Left hindlimb (tissue), 1 donor: ENCODE measurements at regions not wholly inside any gene's neighbourhood (a gene's known extent, or its start where the extent isn't known, plus 50 kb on each side); places are given as distances from the start of the nearest gene placed in this dataset.

ENCODE experiments used
- DNase-seq: peaks from one replicate; pipeline ENCODE4 v3.0.0-alpha.2; 2018

DNA sequence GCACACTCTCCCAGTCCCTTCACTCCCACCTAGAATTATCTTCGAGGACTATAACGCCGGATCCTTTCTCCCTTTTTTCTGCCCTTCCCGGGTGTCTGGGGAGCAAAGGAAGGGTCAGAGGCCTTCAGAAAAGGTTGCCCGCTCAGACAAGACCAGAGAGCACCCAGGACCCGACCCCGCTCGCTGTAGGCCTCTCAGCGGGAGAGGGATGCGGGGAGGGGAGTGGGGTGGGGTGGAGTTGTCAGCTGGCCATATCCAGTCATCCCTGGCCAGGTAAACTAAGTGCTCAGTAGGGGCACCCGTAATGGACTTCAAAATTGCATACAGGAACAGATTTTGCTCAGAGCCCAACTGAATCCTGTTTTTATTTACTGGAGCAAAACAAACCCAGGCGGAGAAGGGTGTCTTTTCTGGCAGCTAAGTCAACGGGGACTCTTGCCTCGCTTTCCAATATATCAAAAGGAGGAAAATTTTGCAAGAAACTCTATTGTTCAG is 65.0 kb downstream of the NOL4 start:
- no peak for DNase-seq

DNA sequence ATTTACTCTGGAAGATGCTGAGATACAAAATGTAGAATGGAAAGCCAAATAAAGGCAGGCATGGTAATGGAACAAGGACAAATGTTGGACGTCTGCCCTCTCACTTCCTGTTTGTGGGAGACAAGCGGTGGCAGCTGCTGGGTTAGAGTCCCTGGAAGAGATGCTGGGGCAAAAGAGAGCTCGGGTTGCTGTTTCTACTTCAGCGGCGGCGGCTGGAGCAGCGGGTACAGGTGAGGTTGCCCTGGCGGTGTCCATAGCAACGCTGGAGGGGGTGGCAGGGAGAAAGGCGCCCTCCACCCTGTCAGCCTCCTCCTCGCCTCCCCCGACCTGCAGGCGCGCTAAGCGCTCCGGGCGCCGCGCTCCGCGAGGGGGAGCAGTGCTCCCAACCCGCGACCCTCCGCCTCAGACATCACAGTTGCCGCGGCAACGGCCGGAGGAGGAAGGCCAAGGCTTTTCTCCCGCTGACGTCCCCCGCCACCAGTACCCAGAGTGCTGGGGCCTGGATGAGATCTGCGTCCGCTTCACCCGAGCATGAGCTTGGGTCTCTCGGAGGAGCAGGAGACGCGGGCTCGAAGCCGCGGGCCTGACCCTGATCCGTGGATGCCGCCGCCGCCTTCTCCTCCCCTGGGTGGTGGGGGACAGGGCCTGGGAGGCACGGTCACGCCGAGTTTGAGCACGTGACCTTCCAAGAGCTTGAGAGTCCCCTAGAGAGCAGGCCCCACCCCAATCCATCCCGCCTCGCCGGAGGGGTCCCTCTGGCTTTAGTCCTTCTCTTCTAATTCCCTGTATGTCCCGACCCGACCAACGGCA is 65.6 kb downstream of the NOL4 start:
- DNase-seq = peak; percentile 83

DNA sequence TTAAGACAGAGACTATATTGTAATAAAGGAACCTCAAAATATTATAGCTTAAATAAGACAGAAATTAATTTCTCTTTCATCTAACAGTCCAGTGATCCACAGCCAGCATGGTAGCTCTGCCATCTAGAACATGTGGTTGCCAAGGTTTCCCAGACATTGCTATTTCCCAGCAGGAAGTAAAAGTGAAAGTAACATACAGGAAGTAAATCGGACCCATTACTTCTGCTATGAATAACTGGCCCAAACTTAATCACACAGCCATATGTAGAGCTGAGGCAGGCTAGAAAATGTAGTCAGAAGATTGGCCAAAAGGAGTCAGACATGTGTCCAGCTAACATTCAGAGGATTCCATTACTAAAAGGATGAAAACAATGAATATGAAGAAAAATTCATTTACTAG is 71.0 kb downstream of the NOL4 start:
- DNase-seq = no peak

DNA sequence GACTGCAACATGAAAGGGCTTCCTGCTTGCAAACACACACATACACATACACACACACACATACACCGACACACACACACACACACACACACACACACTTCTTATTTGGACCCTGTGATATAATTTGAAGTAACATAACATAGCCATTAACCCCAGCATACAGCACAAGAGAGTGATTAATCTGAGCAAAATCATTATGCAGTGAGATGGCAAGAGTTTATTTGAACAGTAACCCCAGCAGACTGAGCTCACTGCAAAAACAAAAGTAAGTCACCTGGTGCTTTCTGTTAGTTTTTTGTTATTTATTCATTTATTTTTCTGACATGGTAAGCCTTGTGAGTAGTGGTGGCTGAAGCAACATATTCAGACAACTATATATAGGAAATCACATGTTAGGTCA is 93.7 kb downstream of the NOL4 start:
- DNase-seq = no peak

DNA sequence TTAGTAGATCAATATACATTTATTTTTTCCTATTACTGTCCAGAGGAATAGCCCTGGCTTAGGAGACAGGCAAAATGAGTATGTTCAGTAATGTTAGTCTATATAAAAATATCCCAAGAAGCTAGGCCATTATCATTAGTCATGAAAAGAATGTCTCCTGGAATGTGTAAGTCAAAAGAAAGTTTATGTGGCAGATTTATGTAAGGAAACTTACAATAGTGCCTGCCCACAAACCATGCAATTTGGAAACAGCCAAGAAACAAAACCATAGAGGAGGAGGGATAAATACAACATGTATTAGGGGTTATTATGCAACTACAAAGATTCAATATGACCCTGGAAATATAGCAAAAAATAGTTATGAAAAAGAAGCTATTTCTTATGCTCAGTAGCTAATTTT is 96.3 kb downstream of the NOL4 start:
- no peak for DNase-seq

DNA sequence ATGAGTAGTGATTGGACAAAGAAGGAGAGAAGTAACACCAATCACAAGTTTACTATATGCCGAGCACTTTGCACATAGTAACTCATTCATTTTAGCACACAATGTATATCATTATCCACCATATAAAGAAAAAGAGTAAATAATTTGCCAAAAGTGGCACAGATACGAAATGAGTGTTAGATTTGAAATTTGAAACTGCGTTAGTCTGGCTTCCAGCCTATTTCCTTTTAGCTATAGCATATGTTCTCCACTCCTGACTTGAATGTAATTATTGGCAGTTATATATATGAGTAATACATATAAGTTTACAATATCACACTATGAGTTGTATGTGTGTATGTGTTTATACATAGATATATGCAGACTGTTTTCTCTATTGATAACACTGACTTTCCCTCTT is 98.6 kb downstream of the NOL4 start:
- no peak for DNase-seq

DNA sequence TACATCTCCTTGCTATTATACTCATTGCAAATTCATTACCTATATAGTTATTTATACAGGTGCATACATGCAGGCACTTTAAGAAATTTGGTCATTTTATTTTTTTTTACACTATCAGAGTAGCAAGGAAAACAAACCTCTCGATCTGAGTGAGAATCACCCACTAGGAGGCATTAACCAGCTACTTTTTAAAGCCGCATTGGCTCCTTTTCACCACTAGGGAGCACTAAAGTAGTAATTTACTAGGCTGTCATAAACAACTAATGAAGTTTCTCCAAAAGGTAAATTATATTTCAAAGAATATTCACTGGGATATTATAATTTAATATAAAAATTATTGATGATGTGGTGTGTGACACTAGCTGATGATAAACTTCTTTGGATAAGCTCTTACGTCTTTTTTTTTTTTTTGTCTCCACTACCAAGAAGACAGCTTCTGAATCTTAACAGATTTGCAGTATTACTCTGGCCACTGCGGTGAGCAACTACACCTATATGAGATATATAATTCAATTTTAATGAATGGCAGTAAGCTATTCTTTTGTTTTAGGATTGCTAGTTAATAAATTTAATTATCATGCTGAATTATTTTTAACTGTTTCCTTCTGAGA is 101.9 kb downstream of the NOL4 start:
- DNase-seq = peak; percentile 29

DNA sequence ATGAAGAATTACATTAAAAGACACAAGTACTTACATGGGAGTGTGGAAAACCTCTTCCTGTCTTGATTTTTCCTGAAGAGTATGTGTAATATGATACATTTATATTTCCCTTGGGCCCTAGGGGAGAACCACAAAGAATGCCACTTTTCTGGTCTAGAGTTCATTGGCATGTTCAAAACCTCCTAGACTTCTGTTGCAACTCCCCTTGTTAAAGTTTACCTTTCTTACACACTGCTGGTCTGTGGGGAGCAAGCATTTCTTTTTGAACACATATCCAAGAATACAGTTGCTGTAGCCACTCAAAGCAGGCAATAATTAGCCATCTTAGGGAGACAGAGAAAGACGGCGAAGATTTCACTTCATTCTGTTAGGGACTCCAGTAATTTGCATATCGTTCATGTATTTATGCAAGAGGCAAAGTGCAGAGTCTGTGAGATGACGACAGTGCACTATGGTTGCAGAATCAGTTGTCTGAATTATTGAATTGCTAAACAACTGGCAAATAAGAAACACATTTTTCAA is 103.5 kb downstream of the NOL4 start:
- DNase-seq = no peak

DNA sequence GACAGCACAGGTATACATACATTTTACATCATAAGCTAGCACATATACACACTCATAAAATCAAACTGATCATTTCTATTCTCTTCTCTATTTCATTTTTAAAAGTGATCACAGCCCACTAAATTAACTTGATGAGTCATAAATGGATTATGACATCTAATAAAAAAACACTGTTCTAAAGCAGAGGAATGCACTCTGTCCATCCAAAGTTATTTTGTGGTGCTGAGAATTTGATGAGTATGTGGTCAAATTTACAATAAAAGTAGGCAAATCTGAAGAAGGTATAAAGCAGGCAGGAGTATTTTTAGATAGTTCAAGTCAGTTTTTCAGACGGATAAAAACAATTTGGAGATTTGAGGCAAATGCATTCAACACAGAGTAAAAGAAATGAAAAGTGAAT is 104.4 kb downstream of the NOL4 start:
- DNase-seq = no peak

DNA sequence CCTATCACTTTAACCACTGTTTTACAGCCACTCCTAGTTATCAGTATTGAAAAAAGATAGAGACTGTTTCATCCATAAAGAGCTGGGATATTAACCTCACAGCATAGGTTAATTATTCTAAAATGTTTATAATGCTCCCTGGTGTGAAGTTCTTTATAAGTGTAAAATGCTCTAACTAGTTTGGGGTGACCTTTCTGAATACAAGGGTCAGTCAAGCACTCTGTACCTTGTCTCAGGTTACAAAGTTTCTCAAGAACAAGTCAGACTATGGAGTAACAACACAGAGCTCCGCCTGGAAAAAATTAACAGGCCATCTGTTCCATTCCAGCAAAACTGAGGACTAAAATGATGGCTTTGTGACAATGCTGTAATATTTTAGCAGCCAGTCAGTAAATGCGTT is 107.4 kb downstream of the NOL4 start:
- DNase-seq = no peak

DNA sequence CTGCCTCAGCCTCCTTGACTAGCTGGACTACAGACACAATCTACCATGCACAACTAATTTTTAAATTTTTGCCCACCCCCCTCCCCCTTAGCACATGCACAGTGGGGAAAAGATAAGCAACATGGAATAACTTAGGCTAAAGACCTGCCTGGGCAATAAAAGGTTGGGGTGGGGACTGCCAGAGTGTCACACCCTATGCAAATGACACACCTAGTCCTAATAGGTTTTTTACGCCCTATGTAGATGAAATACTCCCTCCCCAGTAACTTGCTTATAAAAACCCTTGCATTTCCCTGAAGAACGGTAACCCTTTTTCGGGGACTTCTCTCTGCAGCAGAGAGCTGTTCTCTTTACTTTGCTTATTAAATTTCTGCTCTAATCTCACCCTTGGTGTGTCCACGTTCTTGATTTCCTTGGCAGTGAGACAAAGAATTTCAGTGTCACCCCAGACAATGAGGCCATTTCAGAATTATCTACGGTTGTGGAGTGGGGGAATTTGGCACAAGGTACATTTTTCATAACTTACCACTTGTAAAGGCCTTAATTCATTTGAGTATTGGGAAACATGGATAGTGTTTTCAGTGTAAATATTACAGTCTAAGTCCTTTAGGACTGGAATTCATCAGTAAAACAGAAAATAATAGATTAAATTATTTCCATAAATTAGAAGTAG is 109.2 kb downstream of the NOL4 start:
- DNase-seq = no peak

DNA sequence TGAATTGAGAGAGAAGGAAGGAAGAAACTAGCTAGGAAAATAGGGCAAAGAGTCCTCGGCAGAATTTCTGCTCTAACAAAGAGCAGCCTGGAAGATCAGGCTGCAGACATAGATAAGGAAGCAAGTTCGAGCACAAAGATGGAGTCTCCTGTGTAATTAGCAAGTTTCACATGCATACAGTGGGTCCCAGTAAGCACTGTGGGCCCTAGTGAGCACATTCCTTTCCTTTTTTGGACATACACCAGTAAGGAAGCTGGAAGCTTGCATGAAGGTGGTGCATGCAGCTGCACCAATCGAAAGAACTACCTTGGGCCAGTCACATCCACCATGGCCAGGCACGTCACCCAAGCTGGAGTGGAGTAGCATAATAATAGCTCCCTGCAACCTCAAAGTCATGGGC is 109.7 kb downstream of the NOL4 start:
- no peak for DNase-seq

DNA sequence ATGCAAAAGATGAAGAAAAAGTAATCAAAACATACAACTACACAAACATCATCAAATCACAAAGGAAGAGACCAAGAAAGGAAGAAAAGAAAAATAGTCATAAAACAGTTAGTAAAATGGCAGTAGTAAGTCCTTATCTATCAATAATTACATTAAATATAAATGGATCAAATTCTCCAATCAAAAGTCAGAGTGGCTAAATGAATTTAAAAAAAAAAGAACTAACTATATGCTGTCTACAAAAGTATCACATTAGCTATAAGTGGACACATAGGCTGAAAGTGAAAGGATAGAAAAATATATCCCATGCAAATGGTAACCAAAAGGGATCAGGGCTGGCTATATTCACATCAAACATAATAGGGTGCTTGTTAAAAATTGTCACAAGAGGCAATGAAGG is 116.5 kb downstream of the NOL4 start:
- DNase-seq = no peak

DNA sequence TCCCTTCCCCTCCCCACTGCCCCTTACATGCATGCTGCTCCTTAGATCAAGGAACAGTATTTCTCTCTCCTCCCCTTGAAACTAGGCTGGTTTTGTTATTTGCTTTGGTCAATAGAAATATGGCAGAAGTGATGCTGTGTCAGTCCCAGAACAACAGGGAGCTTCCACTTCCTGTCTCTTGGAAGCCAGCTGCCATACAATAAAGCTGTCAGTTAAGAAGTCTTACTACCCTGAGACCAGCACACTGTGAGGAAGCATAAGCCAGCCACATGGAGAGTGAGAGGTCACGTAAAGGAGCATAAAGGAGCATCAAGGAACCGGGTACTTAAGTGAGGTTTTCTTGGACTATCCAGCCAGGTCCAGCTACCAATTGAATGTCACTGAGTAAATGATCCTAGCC is 126.6 kb downstream of the NOL4 start:
- no peak for DNase-seq

DNA sequence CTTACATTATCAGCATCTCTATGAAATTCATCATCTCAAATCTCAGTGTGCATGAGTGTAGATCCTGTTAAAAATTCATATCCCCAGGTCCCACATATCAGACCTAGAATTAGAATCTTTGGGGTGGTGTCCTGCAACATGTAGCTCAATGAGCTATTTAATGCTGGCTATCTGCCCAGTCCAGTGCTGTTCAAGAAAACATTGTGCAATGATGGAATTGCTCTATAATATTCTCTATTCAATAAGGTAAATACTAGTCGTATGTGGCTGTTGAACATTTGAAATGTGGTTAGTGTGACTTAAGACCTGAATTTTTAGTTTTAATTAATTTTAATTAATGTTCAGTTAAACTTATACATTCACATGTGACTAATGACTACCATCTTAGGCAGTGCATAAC is 127.4 kb downstream of the NOL4 start:
- DNase-seq = no peak

DNA sequence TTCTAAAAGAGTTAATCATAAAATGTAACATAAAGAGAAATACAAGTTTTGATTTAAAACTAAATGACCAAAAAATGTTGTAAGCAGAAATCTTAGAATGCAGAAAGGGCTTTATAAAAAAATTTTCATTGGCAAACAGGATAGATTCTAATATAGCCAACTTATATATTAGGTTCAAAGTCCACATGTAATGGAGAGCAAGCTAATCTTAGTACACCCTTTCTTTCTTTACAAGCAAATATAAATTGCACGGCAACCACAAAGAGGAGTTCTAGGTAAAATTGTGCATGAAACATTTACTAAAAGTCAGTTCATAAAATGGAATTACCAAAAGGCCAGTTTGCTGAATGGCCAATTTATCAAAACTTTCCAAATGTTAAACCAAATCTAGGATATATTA is 130.6 kb downstream of the NOL4 start:
- no peak for DNase-seq

DNA sequence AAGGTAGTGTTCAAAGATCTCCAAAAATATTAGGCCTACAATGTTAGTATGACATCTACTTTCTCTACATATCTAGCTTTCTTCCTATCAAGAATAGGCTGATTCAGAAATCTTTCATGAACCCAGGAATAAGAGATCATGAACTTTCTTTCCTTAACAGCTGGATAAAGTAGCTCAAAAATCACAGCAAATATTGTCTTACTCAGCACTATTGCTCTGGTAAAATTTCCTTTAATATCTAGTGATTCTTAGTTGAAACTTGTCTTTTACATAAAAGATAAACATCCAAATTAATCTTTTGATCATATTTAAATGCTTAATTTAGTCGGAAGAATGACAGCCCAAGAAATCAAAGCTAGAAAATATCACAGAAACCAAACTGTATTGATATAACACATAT is 131.9 kb downstream of the NOL4 start:
- DNase-seq = no peak

DNA sequence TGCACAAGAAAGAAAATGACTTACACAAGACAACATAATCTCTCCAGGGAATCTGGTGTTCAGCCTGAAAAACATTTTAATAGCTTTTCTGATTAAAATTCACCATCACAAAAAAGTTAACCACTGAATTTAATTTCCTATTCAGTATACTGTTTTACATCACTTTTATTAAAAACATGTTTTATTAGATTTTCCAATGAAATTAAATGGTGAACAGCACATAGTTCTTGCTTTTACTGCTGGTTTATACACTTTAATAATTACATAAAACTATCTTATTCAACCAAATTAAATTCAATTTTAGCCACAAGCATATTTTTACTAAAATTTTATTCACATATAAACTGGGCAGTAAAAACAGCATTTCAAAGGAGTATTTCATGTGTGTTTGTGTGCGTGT is 138.3 kb downstream of the NOL4 start:
- no peak for DNase-seq

DNA sequence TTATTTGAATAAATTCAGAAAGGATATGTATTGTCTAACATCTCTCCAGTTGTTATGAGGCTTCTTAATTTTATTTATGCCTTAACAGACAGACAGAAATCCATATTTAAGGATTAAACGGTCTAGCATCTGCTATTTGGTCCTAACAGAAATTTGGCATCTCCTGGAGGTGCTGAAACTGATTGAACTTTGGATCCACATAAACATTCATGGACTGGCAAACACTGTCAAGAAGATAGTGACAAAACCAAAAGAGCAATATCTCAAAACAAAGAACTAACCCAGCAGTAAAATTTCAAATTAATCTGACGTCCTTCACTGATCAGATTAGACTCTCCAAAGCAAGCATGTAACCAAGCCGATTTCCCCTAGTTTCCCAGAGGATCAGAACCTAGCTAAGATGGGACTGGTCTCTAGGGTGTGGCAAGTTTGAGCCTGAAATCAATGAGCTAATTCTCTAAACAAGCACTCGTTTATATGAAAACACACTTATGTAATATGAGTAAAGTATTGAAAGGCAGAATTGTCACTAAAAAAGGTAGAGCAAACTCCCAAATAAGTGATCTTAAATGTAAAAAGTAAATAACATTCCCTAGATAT is 139.5 kb downstream of the NOL4 start:
- DNase-seq = no peak

DNA sequence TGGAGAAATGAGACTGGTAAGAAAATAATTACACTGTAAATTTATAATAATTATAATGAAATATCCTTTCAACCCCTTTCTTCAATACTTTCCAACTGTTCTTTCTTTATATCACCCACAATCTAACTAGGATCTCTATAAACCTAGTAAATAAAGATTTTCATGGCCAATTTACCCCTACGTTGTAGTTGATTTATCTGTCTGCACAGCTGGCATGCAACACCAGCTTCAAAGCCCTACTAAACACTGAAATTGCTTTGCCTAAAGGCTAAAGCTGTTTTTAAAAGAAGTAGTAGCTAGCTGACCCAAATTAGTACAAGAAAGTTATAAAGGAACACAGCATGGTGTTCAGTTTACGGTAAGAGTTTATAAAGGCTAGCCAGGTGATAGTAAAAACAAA is 140.1 kb downstream of the NOL4 start:
- no peak for DNase-seq

DNA sequence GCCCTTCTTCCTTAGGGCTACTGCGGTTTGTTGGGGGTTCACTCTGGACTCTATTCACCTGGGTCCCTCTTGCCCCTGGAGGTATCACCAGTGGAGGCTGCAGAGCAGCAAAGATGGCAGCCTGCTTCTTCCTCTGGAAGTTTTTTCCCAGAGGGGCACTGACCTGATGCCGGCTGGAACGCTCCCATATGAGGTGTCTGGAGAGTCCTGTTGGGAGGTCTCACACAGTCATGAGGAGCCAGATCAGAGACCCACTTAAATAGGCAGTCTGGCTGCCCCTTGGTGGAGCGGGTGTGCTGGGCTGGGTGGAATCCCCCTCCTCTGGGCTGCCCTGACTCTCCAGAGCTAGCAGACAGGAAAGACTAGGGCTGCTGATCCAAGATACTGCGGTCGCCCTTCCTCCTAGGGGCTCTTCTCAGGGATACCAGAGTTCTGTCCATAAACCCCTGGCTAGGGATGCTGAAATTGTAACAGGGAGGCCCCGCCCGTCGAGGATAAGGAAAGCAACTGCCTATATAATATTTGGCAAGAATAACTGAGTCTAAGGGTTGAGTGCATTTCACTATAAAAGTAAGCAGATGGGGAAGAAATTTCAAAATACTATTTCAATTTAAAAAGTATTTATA is 140.7 kb downstream of the NOL4 start:
- DNase-seq = peak; percentile 55

DNA sequence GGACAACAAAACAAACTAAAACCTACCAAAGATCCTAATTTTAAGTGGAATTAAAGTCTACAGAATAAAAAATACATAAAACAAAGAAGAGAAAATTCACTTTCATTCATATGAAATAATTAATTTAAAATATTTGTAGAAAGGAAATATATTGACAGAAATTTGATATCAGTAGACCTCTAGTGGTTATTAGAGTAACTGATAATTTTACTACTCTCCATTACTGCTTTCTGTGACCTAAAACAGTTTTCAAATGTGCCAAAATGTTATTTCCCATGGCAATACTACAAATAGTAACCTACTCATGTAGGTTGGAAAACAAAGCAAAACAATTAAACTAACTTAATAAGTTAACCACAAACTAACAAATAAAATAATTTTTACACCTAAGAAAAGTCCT is 147.1 kb downstream of the NOL4 start:
- no peak for DNase-seq
